PFSK-1 (cell line): ENCODE measurements at regions not wholly inside any gene's neighbourhood (a gene's known extent, or its start where the extent isn't known, plus 50 kb on each side); places are given as distances from the start of the nearest gene placed in this dataset.

ENCODE experiments used
- FOXP2 ChIP-seq: optimal IDR thresholded peaks from 2 replicates; pipeline ENCODE3; 2011; ENCODE audit warnings: borderline replicate concordance, control low read depth, inconsistent platforms; ENCODE audit not compliant: insufficient read depth; ENCODE audit errors: extremely low read length, extremely low read depth
- POLR2AphosphoS5 ChIP-seq: IDR thresholded peaks from 2 replicates; pipeline ENCODE4 v1.6.1; 2012; ENCODE audit warnings: low read depth, mild to moderate bottlenecking, control low read depth, low read length, moderate library complexity
- REST ChIP-seq, 2 experiments: IDR thresholded peaks; 2 replicates each; pipeline versions ENCODE4 v1.6.1 to v1.8.0; 2011 to 2012; ENCODE audit warnings: low read depth in 2 of 2, low read length in 2 of 2, control low read depth in 1 of 2, inconsistent platforms in 1 of 2, mild to moderate bottlenecking in 1 of 2, moderate library complexity in 1 of 2; ENCODE audit not compliant: insufficient read depth in 1 of 2
- SIN3A ChIP-seq: IDR thresholded peaks from 2 replicates; pipeline ENCODE4 v1.6.1; 2012; ENCODE audit warnings: mild to moderate bottlenecking, low read length, moderate library complexity, borderline replicate concordance; ENCODE audit not compliant: insufficient read depth
- TAF1 ChIP-seq: IDR thresholded peaks from 2 replicates; pipeline ENCODE4 v1.6.1; 2012; ENCODE audit warnings: low read length, control low read depth, borderline replicate concordance; ENCODE audit not compliant: insufficient read depth

DNA sequence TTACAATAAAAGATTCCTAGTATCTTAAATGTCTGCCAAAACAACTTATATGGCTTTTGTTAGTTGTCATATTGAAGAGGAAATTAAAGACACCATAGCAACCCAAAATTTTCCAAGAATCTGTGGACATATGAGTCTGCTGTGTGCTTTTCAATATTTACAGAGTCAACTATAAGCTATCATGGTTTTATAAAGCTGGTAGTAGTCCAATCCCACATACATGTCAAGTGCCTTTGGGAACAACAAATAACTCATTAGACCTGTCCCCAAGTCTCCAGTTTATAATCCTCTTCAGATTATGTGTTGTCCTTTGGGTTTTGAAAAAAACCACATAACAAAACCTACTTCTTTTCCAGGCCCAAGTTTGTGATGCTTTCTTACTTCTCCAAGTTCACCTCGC lies 293.8 kb upstream of the USP25 start:
- TF ChIP-seq REST (IDR thresholded peaks at IDR 0.05; ENCODE audit: insufficient read depth in 1 of 2, low read depth in 2 of 2, low read length in 2 of 2) (no peak), TAF1 (no peak), FOXP2 (no peak)

GRCh38 chr21:15437883-15438282 lies 291.9 kb upstream of the USP25 start:
- no peak for TF ChIP-seq SIN3A
- no peak for TF ChIP-seq POLR2AphosphoS5
- no peak for TF ChIP-seq FOXP2

- no peak for TF ChIP-seq SIN3A
- TF ChIP-seq POLR2AphosphoS5: no peak
- no peak for TF ChIP-seq TAF1
- no peak for TF ChIP-seq REST (IDR thresholded peaks at IDR 0.05; ENCODE audit: insufficient read depth in 1 of 2, low read depth in 2 of 2, low read length in 2 of 2)
- no peak for TF ChIP-seq FOXP2
Observed at GRCh38 chr21:15439726-15440125, 290.1 kb upstream of the USP25 start.

GRCh38 chr21:15441060-15441493 lies 288.7 kb upstream of the USP25 start:
- TF ChIP-seq TAF1 (no peak), POLR2AphosphoS5 (no peak), REST (IDR thresholded peaks at IDR 0.05; ENCODE audit: insufficient read depth in 1 of 2, low read depth in 2 of 2, low read length in 2 of 2) (no peak), FOXP2 (no peak)

- TF ChIP-seq TAF1 (no peak), REST (IDR thresholded peaks at IDR 0.05; ENCODE audit: insufficient read depth in 1 of 2, low read depth in 2 of 2, low read length in 2 of 2) (no peak), FOXP2 (no peak), POLR2AphosphoS5 (no peak), SIN3A (no peak)
Observed at GRCh38 chr21:15441992-15442391, 287.8 kb upstream of the USP25 start.
